GM06990 (cell line): ENCODE measurements at regions not wholly inside any gene's neighbourhood (a gene's known extent, or its start where the extent isn't known, plus 50 kb on each side); places are given as distances from the start of the nearest gene placed in this dataset.

Source experiments
- DNase-seq: peaks from one replicate; pipeline ENCODE4 v3.0.0-alpha.2; 2011; ENCODE audit not compliant: insufficient read length; ENCODE audit errors: extremely low read depth
- H3K27me3 ChIP-seq: replicated peaks from 2 replicates; pipeline ENCODE4 v1.6.0; 2011; ENCODE audit warnings: low read length; ENCODE audit not compliant: control insufficient read depth, insufficient read depth
- H3K36me3 ChIP-seq: 2 replicates; pipeline ENCODE4 v1.5.1; 2011; ENCODE audit warnings: low read length; ENCODE audit not compliant: control insufficient read depth, insufficient read depth
- H3K4me3 ChIP-seq: replicated peaks from 2 replicates; pipeline ENCODE4 v1.5.1; 2011; ENCODE audit warnings: low read depth, mild to moderate bottlenecking, control low read depth, low read length
- CTCF ChIP-seq: IDR thresholded peaks from 2 replicates; pipeline ENCODE4 v1.5.1; 2011; ENCODE audit warnings: low read length, control low read depth, mild to moderate bottlenecking, inconsistent platforms; ENCODE audit not compliant: insufficient read depth, poor library complexity, severe bottlenecking

GRCh38 chrX:33385546-33385945 is 174.2 kb upstream of the DMD start:
- no peaks in the 10 kb centered on the region for H3K36me3 ChIP-seq
- H3K27me3 ChIP-seq = no peaks in the 10 kb centered on the region
- DNase-seq = no peak
- H3K4me3 ChIP-seq = no peak overlapping the region
- TF ChIP-seq CTCF = no peak

- no peaks in the 10 kb centered on the region for H3K36me3 ChIP-seq
- H3K4me3 ChIP-seq = no peak overlapping the region
- TF ChIP-seq CTCF = no peak
- no peak for DNase-seq
- H3K27me3 ChIP-seq = no peaks in the 10 kb centered on the region
These were observed 168.5 kb upstream of the DMD start for GRCh38 chrX:33379839-33380238.

GRCh38 chrX:33357606-33358005 is 146.3 kb upstream of the DMD start:
- Histone ChIP-seq H3K4me3 (no peak overlapping the region), H3K27me3 (no peaks in the 10 kb centered on the region), H3K36me3 (no peaks in the 10 kb centered on the region)
- no peak for DNase-seq
- TF ChIP-seq CTCF = no peak

GRCh38 chrX:33339219-33339618 is 127.9 kb upstream of the DMD start:
- no peak for DNase-seq
- TF ChIP-seq CTCF = no peak
- no peaks in the 10 kb centered on the region for H3K27me3 ChIP-seq
- no peak overlapping the region for H3K4me3 ChIP-seq
- H3K36me3 ChIP-seq = no peaks in the 10 kb centered on the region

- no peak overlapping the region for H3K4me3 ChIP-seq
- H3K36me3 ChIP-seq = no peaks in the 10 kb centered on the region
- H3K27me3 ChIP-seq = no peaks in the 10 kb centered on the region
- TF ChIP-seq CTCF = peak; percentile 26
- DNase-seq = no peak
These were observed 125.4 kb upstream of the DMD start for GRCh38 chrX:33336783-33337182.

GRCh38 chrX:33333271-33333670 is 121.9 kb upstream of the DMD start:
- no peak for DNase-seq
- Histone ChIP-seq H3K36me3 (no peaks in the 10 kb centered on the region), H3K4me3 (no peak overlapping the region), H3K27me3 (no peaks in the 10 kb centered on the region)
- no peak for TF ChIP-seq CTCF
